ENCODE measurements at regions not wholly inside any gene's neighbourhood (a gene's known extent, or its start where the extent isn't known, plus 50 kb on each side); places are given as distances from the start of the nearest gene placed in this dataset.

- TF ChIP-seq SUZ12 (IDR thresholded peaks at IDR 0.05; ENCODE audit: low read length) (no peak), CBX5 (IDR thresholded peaks at IDR 0.05; ENCODE audit: low read depth, low read length) (no peak), MAX (IDR thresholded peaks at IDR 0.05) (no peak), CTCF (IDR thresholded peaks at IDR 0.05; ENCODE audit: control extremely low read depth in 1 of 3, insufficient read depth in 1 of 3, low read depth in 1 of 3, low read length in 3 of 3) (no peak), TAF1 (IDR thresholded peaks at IDR 0.05; ENCODE audit: low read depth, low read length) (no peak), CHD2 (IDR thresholded peaks at IDR 0.05; ENCODE audit: low read length) (no peak), POLR2AphosphoS5 (IDR thresholded peaks at IDR 0.05; ENCODE audit: low read depth, low read length) (no peak), USF2 (IDR thresholded peaks at IDR 0.05; ENCODE audit: low read length) (no peak), POLR2A (IDR thresholded peaks at IDR 0.05; ENCODE audit: control extremely low read depth in 1 of 2, low read depth in 2 of 2, low read length in 2 of 2) (no peak), NANOG (IDR thresholded peaks at IDR 0.05; ENCODE audit: insufficient read depth, low read depth, low read length, poor library complexity, severe bottlenecking) (no peak), HDAC6 (IDR thresholded peaks at IDR 0.05; ENCODE audit: low read depth, low read length) (no peak), SIN3A (conservative IDR thresholded peaks at IDR 0.05 in 1 of 2, IDR thresholded peaks at IDR 0.05 in 1 of 2; ENCODE audit: low read depth in 1 of 2, low read length in 2 of 2) (no peak), EP300 (IDR thresholded peaks at IDR 0.05; ENCODE audit: borderline replicate concordance in 1 of 2, low read depth in 2 of 2, low read length in 2 of 2) (no peak)
Observed at GRCh38 chr2:195181059-195181705, 475.8 kb upstream of the SLC39A10 start.
